ENCODE measurements at regions not wholly inside any gene's neighbourhood (a gene's known extent, or its start where the extent isn't known, plus 50 kb on each side); places are given as distances from the start of the nearest gene placed in this dataset.

GRCh38 chr18:22325396-22325795, 92.3 kb downstream of the CTAGE1 start:
- no peak for DNase-seq

DNA sequence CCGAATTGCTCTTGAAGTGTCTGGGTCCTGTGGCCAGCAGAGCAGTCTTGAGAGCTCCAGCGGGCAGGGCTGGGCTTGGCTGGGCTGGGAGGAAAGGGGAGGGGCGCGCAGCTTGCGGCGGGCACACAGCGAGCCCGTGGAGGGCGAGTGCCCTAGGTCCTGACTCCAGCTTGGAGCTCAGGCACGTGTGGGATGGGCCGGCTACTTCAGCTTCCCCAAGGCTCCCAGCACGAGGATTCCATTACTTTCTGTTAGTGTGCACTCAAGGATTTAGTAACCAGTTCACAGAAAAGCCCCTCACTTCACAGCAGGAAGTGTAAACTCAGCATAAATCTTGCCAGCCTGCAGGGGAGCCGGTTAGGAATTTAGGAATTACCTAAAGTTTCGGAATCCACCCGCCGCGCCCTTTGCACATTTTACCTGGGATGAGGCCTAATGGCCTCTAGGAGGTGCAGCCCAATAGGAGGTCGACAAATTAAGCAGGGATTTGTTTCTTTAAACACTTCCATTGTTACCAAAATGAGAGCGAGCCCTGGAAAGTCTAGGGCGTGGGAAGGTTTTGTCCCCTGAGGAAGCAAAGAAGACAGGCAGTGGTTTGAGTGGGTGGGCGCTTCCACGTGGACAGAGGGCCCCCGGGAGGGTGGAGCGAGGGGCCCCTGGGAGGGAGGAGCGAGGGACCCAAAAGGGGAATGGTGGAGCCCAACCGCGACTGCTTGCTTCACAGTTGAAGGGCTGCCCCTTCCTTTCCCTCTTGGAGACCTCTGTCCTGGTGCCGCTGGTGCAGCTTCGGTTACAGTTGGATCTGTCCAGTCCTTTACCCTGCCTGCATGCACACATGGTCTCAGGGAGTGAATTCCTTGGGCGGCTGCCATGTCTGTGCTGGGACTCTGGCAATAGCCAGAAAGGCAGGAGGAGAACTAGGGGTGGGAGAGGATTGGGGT, 93.3 kb downstream of the CTAGE1 start:
- DNase-seq = peak; percentile 17

- DNase-seq = no peak
Measured at GRCh38 chr18:22322243-22322691, 95.4 kb downstream of the CTAGE1 start.

GRCh38 chr18:22320771-22321170, 96.9 kb downstream of the CTAGE1 start:
- DNase-seq = no peak

GRCh38 chr18:22320155-22320554, 97.6 kb downstream of the CTAGE1 start:
- DNase-seq = no peak

DNA sequence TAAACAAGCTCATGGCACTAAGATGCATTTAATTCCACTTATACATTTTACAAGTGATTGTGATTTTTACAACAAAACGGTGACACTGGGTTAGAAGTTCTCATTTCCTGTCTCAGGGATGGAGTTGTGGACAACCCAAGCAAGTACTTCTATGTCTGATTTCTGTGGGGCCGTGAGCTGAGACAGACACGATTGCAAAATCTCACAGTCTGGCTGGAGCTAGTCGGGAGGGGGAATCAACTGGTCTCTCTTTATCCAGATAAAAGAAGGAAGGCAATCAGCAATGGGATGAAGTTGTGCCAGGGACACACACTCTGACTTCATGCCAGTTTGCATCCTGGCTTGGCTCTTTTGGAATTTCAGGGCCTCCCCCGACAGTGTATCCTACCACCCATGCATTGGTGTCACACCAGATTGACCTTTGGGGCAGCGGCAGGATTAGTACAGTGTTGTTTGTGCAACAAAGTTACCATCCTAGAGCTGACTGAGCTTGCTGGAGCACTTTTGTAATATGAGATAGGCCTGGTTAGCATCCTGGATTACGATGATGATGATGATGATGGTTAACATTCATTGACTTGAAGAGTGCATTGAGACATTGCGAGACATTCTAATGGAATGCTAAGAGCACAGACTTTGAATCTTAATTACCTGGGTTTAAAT, 98.8 kb downstream of the CTAGE1 start:
- no peak for DNase-seq

- peak; percentile 93 for DNase-seq
Measured at GRCh38 chr18:22314420-22314819, 103.3 kb downstream of the CTAGE1 start.

- peak; percentile 76 for DNase-seq
Measured at GRCh38 chr18:22314001-22314400, 103.7 kb downstream of the CTAGE1 start.

GRCh38 chr18:22311301-22311700, 106.4 kb downstream of the CTAGE1 start:
- peak; percentile 68 for DNase-seq

- DNase-seq = peak; percentile 71
Measured at GRCh38 chr18:22309191-22309590, 108.5 kb downstream of the CTAGE1 start.

DNA sequence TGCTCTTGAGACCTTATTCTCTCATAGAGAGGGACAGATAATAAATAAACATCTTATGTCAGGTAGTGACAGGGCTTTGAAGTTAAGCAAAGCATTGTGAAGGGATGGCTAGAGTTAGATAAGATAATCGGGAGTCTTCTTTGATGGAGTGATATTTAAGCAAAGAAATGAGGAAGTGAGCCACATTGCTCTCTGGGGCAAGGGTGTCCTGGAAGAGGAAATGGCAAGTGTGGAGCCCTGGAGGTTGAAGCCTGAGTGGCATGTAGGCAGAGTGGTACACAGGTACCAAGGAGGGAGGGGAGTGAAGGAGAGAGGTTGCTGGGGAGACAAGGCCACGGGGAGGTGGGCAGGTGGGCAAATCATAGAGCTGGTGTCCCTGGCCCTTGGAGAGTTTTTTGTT, 110.2 kb downstream of the CTAGE1 start:
- DNase-seq = no peak

GRCh38 chr18:22303927-22304326, 113.8 kb downstream of the CTAGE1 start:
- DNase-seq = no peak

DNA sequence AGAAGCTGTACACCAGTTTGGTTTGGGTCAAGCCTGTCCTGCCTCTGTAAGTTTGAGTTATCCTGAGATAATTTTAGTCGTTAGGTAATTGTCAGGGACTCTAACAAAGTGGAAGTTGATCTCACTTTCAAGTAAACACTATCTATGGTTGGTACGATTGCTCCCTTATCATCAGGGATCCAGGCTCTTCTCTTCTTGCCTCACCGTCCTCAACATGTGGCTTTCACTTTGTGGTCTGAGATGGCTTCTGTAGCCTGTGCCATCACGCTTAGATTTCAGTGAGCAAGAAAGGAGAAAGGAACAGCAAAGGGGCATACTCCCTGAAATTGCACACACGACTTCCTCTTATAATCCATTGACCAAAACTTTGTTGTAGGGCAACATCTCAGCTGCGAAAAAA, 115.6 kb downstream of the CTAGE1 start:
- DNase-seq = no peak

GRCh38 chr18:22300665-22301636, 116.8 kb downstream of the CTAGE1 start:
- DNase-seq = no peak

- no peak for DNase-seq
Measured at GRCh38 chr18:22297008-22297407, 120.7 kb downstream of the CTAGE1 start.

DNA sequence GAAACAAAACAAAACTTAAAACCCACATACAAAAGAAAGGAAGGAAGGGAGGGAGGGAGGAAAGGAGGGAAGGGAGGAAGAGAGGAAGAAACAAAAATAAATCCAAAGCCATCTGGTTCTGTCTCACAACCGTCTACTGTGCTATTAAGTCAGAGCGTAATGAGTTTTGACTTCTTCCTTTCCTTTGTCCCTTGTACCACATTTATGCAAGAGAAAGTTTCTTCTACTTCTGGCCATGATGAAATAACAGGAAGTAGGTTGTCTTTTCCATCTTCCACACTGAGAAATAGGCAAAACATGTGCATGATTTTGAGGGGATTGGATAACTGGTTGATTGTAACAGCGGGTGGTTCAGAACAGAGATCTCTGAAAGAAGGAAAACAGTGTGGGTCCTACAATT, 121.4 kb downstream of the CTAGE1 start:
- DNase-seq = no peak

- no peak for DNase-seq
Measured at GRCh38 chr18:22293417-22293816, 124.0 kb downstream of the GATA6 start.

DNA sequence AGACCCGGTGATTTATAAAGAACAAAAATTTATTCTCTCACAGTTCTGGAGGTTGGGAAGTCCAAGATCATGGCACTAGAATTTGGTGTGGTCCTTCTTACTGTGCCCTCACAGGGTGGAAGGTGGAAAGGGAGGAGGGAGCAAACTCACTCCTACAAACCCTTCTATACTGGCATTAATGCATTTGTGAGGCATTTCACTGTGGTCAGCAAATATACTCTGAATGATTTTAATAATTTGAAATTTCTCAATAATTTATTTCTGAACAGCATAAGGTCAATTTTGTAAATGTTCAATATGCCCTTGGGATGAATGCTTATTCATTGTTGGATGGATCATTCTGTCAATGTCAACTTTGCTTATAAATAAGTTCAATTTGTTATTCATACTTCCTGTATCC, 120.6 kb downstream of the GATA6 start:
- DNase-seq = no peak

GRCh38 chr18:22286585-22286984, 117.2 kb downstream of the GATA6 start:
- no peak for DNase-seq

DNA sequence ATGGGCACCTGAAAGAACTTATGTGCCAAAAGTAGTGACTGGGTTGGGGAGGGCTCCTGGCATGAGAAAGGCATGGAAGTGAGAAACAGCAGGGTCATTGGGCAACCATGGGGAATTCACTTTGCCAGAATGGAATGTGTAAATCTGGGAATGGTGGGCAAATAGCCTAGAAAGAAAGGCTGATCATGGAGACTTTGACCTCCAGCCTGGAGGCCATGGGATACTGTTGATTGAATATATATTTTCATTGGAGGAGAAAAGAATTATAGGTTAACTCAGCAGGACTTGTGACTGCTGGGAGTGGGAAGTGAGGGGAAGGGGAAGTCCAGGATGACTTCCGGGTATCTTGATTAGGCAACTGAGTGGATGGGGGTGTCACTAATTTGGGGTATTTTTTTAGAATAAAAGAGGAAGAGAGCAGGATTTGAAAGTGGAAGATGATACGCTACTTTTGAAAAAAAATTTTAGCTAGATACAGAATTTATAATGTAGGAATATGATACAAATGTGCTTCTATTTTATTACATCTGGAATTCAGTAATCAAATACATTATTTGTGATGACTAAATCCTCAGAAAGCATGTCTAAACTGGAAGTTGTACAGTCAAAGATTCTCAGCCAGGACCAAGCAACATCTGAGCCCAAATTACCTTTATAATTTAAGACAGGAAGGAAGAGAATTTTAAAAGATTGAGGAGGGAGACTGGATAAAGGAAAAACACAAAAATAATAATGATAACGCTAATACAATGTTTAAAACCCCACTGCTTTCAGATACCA, 116.2 kb downstream of the GATA6 start:
- peak; percentile 10 for DNase-seq

- peak; percentile 6 for DNase-seq
Measured at GRCh38 chr18:22284581-22285360, 115.4 kb downstream of the GATA6 start.
